Lower lobe of right lung (tissue), 2 donors: ENCODE measurements at regions not wholly inside any gene's neighbourhood (a gene's known extent, or its start where the extent isn't known, plus 50 kb on each side); places are given as distances from the start of the nearest gene placed in this dataset.

Experiments used
- ATAC-seq, 2 donors: fragments of 200-7000 bp; cut with Tn5 transposase; one replicate each; pipeline ENCODE4 v1.9.1; 2020 to 2022; ENCODE audit warnings: mild to moderate bottlenecking in 2 of 2, moderate library complexity in 2 of 2
- DNase-seq: peaks from one replicate; pipeline ENCODE4 v3.0.0-alpha.2; 2020
- H3K27ac ChIP-seq: fragments of 200-600 bp; one replicate; pipeline ENCODE4 v1.8.0; 2022
- H3K27me3 ChIP-seq: fragments of 200-600 bp; one replicate; pipeline ENCODE4 v1.8.0; 2022; ENCODE audit warnings: low read depth
- H3K36me3 ChIP-seq: fragments of 200-600 bp; one replicate; pipeline ENCODE4 v1.8.0; 2022; ENCODE audit warnings: mild to moderate bottlenecking
- H3K4me1 ChIP-seq: fragments of 200-600 bp; one replicate; pipeline ENCODE4 v1.8.0; 2022
- H3K4me3 ChIP-seq: fragments of 200-600 bp; one replicate; pipeline ENCODE4 v1.8.0; 2022; ENCODE audit warnings: mild to moderate bottlenecking
- H3K9me3 ChIP-seq: fragments of 200-600 bp; one replicate; pipeline ENCODE4 v1.8.0; 2022
- CTCF ChIP-seq: fragments of 200-600 bp; IDR thresholded peaks from one replicate; pipeline ENCODE4 v1.8.0; 2022; ENCODE audit warnings: antibody characterized with exemption, mild to moderate bottlenecking
- intact Hi-C: fragments of 100-400 bp; cut with DNase I; formaldehyde crosslinking; loops from one replicate; pipeline ENCODE4 v1.11.0; 2022
- donor health status: DM: no; HTN: yes; CAD: no; lungs with severe emphysema.

GRCh38 chr13:72168126-72168855 is 301.3 kb upstream of the DACH1 start:
- ATAC-seq (no peak), DNase-seq (no peak)
- Histone ChIP-seq H3K36me3 (no peaks in the 10 kb centered on the region), H3K4me1 (no peaks in the 10 kb centered on the region), H3K27me3 (no peaks in the 10 kb centered on the region), H3K9me3 (no peaks in the 10 kb centered on the region), H3K4me3 (no peak overlapping the region), H3K27ac (no peak overlapping the region)
- intact Hi-C loops: no loop called here
- no peak for TF ChIP-seq CTCF

GRCh38 chr13:72166102-72166650 is 299.2 kb upstream of the DACH1 start:
- Histone ChIP-seq H3K9me3 (no peaks in the 10 kb centered on the region), H3K27ac (no peak overlapping the region), H3K4me1 (no peaks in the 10 kb centered on the region), H3K36me3 (no peaks in the 10 kb centered on the region), H3K4me3 (no peak overlapping the region), H3K27me3 (no peaks in the 10 kb centered on the region)
- intact Hi-C loops: no loop called here
- no peak for DNase-seq
- no peak for TF ChIP-seq CTCF
- ATAC-seq: no peak

- TF ChIP-seq CTCF: no peak
- DNase-seq: no peak
- intact Hi-C loops: no loop called here
- no peak for ATAC-seq
- H3K9me3 ChIP-seq: no peaks in the 10 kb centered on the region
- H3K27ac ChIP-seq: no peak overlapping the region
- no peak overlapping the region for H3K4me3 ChIP-seq
- H3K36me3 ChIP-seq: no peaks in the 10 kb centered on the region
- no peaks in the 10 kb centered on the region for H3K27me3 ChIP-seq
- no peaks in the 10 kb centered on the region for H3K4me1 ChIP-seq
These were observed 298.3 kb upstream of the DACH1 start for GRCh38 chr13:72165276-72165675.

- H3K9me3 ChIP-seq: no peaks in the 10 kb centered on the region
- ATAC-seq (no peak), DNase-seq (no peak)
- H3K4me3 ChIP-seq: no peak overlapping the region
- H3K4me1 ChIP-seq: no peaks in the 10 kb centered on the region
- intact Hi-C loops: no loop called here
- no peaks in the 10 kb centered on the region for H3K27me3 ChIP-seq
- no peaks in the 10 kb centered on the region for H3K36me3 ChIP-seq
- no peak overlapping the region for H3K27ac ChIP-seq
- no peak for TF ChIP-seq CTCF
These were observed 297.8 kb upstream of the DACH1 start for GRCh38 chr13:72164811-72165210.

- no peaks in the 10 kb centered on the region for H3K9me3 ChIP-seq
- no peak for TF ChIP-seq CTCF
- ATAC-seq (no peak), DNase-seq (no peak)
- H3K4me3 ChIP-seq: no peak overlapping the region
- H3K4me1 ChIP-seq: no peaks in the 10 kb centered on the region
- intact Hi-C loops: no loop called here
- no peaks in the 10 kb centered on the region for H3K27me3 ChIP-seq
- no peak overlapping the region for H3K27ac ChIP-seq
- H3K36me3 ChIP-seq: no peaks in the 10 kb centered on the region
These were observed 296.7 kb upstream of the DACH1 start for GRCh38 chr13:72163678-72164077.
